ENCODE measurements at regions not wholly inside any gene's neighbourhood (a gene's known extent, or its start where the extent isn't known, plus 50 kb on each side); places are given as distances from the start of the nearest gene placed in this dataset.

- TF ChIP-seq CTCF (conservative IDR thresholded peaks at IDR 0.05; ENCODE audit: low read length) (no peak), EZH2phosphoT487 (IDR thresholded peaks at IDR 0.05; ENCODE audit: borderline replicate concordance) (no peak)
Observed at GRCh38 chr13:61935710-61936109, 520.1 kb upstream of the PCDH20 start.

Data from Loucy (cell line).